ENCODE measurements at regions not wholly inside any gene's neighbourhood (a gene's known extent, or its start where the extent isn't known, plus 50 kb on each side); places are given as distances from the start of the nearest gene placed in this dataset.

DNA sequence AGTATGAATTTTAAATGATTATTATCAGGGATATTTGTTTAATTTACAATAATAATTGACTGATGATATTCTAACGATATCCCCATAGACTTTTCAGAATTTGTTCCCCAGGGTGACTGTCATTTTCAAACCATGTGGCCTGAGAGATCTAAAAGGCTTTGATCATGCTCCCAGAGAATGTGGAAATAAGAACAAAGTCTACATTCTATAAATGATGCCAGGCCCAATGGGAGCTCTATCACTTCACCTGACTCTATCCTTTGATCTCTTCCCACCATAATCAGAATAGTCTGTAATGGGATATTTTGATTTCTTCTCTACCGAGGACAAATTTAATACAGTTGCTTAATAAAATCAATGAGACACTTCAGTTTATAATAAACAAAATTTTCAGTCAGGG is 483.4 kb upstream of the IRAK1BP1 start:
- TF ChIP-seq, protein P1, sequence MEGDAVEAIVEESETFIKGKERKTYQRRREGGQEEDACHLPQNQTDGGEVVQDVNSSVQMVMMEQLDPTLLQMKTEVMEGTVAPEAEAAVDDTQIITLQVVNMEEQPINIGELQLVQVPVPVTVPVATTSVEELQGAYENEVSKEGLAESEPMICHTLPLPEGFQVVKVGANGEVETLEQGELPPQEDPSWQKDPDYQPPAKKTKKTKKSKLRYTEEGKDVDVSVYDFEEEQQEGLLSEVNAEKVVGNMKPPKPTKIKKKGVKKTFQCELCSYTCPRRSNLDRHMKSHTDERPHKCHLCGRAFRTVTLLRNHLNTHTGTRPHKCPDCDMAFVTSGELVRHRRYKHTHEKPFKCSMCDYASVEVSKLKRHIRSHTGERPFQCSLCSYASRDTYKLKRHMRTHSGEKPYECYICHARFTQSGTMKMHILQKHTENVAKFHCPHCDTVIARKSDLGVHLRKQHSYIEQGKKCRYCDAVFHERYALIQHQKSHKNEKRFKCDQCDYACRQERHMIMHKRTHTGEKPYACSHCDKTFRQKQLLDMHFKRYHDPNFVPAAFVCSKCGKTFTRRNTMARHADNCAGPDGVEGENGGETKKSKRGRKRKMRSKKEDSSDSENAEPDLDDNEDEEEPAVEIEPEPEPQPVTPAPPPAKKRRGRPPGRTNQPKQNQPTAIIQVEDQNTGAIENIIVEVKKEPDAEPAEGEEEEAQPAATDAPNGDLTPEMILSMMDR (IDR thresholded peaks at IDR 0.05): no peak
- TF ChIP-seq POLR2A (IDR thresholded peaks at IDR 0.05): no peak
